ENCODE measurements at regions not wholly inside any gene's neighbourhood (a gene's known extent, or its start where the extent isn't known, plus 50 kb on each side); places are given as distances from the start of the nearest gene placed in this dataset.
"Not testable (repeated sequence)": the region's sequence is repeated elsewhere in the genome, so short reads cannot be mapped to it uniquely, and the experiment has no call there.

GRCh38 chr18:961644-962355, 57.1 kb downstream of the ADCYAP1 start:
- intact Hi-C loops (cut with DNase I, micrococcal nuclease), result no loop called here
- peak; percentile 73 for TF ChIP-seq CTCF (IDR thresholded peaks at IDR 0.05)
- H3K36me3 ChIP-seq (ENCODE audit: low read depth), result no peaks in the 10 kb centered on the region
- H3K4me1 ChIP-seq (ENCODE audit: low read depth), result peaks cover 5% of the 10 kb centered on the region
- H3K9me3 ChIP-seq, result no peaks in the 10 kb centered on the region
- no peak for ATAC-seq
- no peak overlapping the region for H3K4me3 ChIP-seq
- peak in 1 of 3 donors; percentile 31 for DNase-seq

GRCh38 chr18:963276-963675, 58.6 kb downstream of the ADCYAP1 start:
- Histone ChIP-seq H3K4me1 (ENCODE audit: low read depth) (peaks cover 5% of the 10 kb centered on the region), H3K9me3 (no peaks in the 10 kb centered on the region), H3K4me3 (no peak overlapping the region), H3K36me3 (ENCODE audit: low read depth) (no peaks in the 10 kb centered on the region)
- ATAC-seq (no peak), DNase-seq (no peak)
- intact Hi-C loops (cut with DNase I, micrococcal nuclease), result no loop called here
- no peak for TF ChIP-seq CTCF (IDR thresholded peaks at IDR 0.05)

GRCh38 chr18:965921-966758, 61.5 kb downstream of the ADCYAP1 start:
- intact Hi-C loops (cut with DNase I, micrococcal nuclease), result no loop called here
- Histone ChIP-seq H3K36me3 (ENCODE audit: low read depth) (no peaks in the 10 kb centered on the region), H3K4me3 (no peak overlapping the region), H3K4me1 (ENCODE audit: low read depth) (peaks cover 5% of the 10 kb centered on the region), H3K9me3 (no peaks in the 10 kb centered on the region)
- TF ChIP-seq CTCF (IDR thresholded peaks at IDR 0.05), result no peak
- ATAC-seq (no peak), DNase-seq (no peak)

GRCh38 chr18:966759-967576, 62.3 kb downstream of the ADCYAP1 start:
- DNase-seq (no peak), ATAC-seq (no peak)
- TF ChIP-seq CTCF (IDR thresholded peaks at IDR 0.05), result no peak
- Histone ChIP-seq H3K36me3 (ENCODE audit: low read depth) (no peaks in the 10 kb centered on the region), H3K4me3 (no peak overlapping the region), H3K9me3 (no peaks in the 10 kb centered on the region), H3K4me1 (ENCODE audit: low read depth) (peaks cover under 1% of the 10 kb centered on the region)
- intact Hi-C loops (cut with DNase I, micrococcal nuclease), result no loop called here

GRCh38 chr18:968910-969309, 64.2 kb downstream of the ADCYAP1 start:
- intact Hi-C loops (cut with DNase I, micrococcal nuclease), result not testable (repeated sequence)

GRCh38 chr18:969311-969710, 64.6 kb downstream of the ADCYAP1 start:
- intact Hi-C loops (cut with DNase I, micrococcal nuclease); H3K4me3 ChIP-seq; H3K9me3 ChIP-seq; H3K4me1 ChIP-seq (ENCODE audit: low read depth); DNase-seq; H3K36me3 ChIP-seq (ENCODE audit: low read depth); ATAC-seq: not testable (repeated sequence)

More at GRCh38 chr18:968910-969309, 64.2 kb downstream of the ADCYAP1 start:
- not testable (repeated sequence) for H3K9me3 ChIP-seq; H3K4me3 ChIP-seq; H3K4me1 ChIP-seq (ENCODE audit: low read depth); DNase-seq; H3K36me3 ChIP-seq (ENCODE audit: low read depth); ATAC-seq

GRCh38 chr18:974606-975005, 69.9 kb downstream of the ADCYAP1 start:
- H3K36me3 ChIP-seq (ENCODE audit: low read depth); H3K4me3 ChIP-seq; DNase-seq; H3K4me1 ChIP-seq (ENCODE audit: low read depth); intact Hi-C loops (cut with DNase I, micrococcal nuclease); ATAC-seq; H3K9me3 ChIP-seq: not testable (repeated sequence)

GRCh38 chr18:976393-977128, 71.9 kb downstream of the ADCYAP1 start:
- DNase-seq; H3K4me3 ChIP-seq; intact Hi-C loops (cut with DNase I, micrococcal nuclease); H3K9me3 ChIP-seq; H3K36me3 ChIP-seq (ENCODE audit: low read depth); ATAC-seq; H3K4me1 ChIP-seq (ENCODE audit: low read depth): not testable (repeated sequence)

- H3K4me3 ChIP-seq; H3K9me3 ChIP-seq; H3K36me3 ChIP-seq (ENCODE audit: low read depth); ATAC-seq; intact Hi-C loops (cut with DNase I, micrococcal nuclease); H3K4me1 ChIP-seq (ENCODE audit: low read depth); DNase-seq: not testable (repeated sequence)
Measured at GRCh38 chr18:977327-977726, 72.7 kb downstream of the ADCYAP1 start.

Measured in mucosa of descending colon (tissue), 3 donors.